ENCODE measurements at regions not wholly inside any gene's neighbourhood (a gene's known extent, or its start where the extent isn't known, plus 50 kb on each side); places are given as distances from the start of the nearest gene placed in this dataset.

DNA sequence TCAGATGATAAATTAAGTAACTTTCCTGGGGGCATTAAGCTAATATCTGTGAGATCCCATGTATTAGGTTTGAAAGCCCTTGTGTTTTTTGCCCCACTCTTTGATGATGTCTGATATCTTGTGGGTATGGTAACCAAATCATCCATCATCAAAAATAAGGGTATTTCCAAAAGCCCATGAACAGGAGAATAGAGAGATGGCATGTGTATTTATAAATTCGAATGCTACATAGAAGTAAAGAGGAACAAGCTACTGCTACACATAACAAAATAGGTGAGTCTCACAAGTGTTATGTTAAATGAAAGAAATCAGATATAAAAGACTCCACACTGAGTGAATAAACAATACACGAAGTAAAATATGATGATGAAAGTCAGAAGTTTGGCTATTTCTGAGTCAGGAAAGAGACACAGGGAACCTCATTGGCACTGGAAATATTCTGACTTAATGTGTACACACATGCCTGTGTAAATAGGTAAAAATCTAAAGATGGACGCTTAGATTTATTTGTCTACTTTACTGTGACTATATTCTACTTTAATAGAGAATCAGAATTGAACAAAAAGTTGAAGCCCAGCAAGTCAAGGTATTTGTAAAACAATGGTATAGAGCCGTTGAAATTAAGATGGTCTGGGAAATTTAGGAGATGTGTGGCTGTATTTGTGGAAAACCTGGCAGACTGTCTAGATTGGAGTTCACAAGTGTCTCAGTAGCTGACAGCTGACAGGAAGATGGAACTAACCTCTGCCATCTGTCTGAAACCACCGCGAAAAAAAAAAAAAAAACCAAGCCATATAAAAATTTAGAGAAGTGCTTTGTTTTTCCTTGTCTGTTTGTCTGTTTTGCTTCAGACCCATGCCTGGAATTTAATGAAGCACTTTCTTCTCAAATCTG lies 111.0 kb upstream of the TGFBR2 start:
- DNase-seq (ENCODE audit: low read depth in 2 of 2), result no peak

DNA sequence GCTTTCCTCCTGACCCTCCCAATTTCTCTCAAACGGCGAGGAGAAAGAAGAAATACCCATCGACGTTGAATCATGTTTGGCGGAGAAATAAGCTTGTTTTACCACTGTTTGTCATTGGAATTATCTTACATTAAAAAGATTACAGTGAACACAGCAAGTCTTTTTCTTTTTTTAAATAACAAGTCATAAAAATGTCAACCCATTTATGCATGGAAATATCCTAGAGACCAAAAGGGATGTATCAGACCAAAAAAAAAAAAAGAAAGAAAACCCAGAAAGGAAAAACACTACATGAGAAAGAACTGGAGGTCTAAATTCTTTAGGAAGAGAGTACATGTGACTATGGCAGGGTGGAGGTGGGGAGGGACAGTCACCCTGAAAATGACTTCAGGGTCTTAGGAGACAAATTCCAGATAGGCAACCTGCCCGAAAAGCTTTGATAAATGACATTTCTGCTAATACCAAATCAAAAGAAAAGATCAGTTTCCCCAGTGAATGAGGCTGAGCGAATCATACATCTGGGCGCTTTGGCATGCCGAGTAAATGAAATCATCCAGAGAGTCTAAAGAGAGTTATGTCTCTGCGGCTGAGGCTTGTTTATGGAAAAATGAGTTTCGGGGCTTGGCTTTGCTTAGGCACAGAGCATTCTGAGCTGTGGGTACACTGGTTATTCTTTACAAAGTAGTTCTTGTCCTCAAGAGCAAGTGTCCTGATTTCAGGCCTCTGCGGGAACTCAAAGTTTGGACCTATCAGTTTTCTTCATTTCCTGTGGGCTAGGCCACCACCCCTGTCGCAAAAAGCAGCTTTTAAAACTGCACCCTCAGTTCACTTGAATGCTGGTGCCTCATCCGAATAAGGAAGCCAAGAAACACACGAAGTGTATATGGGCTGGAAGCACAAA lies 110.1 kb upstream of the TGFBR2 start:
- DNase-seq (ENCODE audit: low read depth in 2 of 2), result no peak

DNA sequence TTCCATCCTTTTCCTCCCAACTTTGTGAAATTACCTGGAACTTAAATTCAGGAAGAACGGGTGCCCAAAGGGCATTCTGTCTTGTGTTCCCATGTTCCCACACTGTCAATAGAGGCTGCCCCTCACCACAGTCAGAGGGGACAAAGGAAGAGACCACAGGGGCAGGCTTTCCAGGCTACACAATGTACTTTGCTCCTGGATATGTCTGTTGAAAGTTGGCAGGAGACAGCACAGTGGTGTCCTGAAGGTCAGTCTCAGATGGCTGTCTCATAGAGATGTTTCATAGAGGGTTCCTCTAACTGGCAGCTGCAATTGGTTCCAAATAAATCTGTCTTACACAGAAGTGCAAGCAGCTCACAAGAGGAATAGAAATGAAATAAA lies 107.8 kb upstream of the TGFBR2 start:
- no peak for DNase-seq (ENCODE audit: low read depth in 2 of 2)

DNA sequence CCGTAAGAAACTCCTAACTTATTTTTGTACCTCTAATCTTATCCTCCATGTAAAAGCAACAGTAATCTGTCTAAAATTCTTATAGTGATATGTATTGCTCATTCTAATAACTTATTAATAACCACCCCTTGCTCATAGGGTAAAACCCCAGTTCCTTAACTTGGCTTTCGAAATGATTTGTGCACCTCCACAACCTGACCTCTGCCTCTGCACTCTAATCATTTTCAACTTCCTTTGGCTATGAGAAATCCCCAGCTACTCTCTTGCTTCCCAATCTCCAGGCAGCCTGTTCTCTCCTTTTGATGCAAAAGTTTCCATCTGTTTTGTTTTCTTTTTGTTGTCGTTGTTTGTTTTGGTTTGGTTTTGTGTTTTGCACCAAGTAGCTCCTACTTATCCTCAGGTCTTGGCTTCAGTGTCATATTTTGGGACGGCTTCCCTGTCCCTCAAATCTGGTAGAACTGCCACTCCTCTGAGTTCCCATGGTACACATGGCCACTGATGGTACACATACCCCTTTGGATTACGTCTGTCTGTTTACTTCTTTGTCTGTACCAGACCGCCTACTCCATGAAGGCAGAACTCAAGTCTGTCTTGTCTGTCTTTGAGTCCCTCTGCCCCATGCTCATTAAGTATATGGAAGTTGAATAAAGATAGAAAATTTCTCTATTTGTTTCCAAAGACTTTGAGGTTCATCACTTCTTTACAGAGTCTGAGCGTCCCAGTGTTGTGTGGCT lies 105.6 kb upstream of the TGFBR2 start:
- no peak for DNase-seq (ENCODE audit: low read depth in 2 of 2)

DNA sequence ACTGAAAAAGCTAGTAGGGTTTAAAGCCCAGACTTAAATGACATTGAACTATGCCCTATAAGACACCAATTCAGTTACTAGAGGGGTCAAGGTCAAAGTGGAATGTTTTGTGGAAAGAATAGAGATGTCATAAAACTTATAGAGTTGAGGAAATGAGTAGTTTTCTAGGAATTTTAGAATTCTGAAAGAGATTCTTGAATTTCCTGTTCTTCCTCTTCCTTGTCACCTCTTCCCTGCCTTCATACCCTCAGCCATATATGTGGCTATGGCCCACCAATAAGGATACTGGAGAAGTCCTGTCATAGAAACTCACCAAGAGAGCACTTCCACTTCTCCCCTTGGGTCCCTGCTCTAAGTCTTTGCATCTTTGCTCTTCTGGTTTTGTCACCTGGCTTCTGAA lies 104.9 kb upstream of the TGFBR2 start:
- DNase-seq (ENCODE audit: low read depth in 2 of 2), result no peak

DNA sequence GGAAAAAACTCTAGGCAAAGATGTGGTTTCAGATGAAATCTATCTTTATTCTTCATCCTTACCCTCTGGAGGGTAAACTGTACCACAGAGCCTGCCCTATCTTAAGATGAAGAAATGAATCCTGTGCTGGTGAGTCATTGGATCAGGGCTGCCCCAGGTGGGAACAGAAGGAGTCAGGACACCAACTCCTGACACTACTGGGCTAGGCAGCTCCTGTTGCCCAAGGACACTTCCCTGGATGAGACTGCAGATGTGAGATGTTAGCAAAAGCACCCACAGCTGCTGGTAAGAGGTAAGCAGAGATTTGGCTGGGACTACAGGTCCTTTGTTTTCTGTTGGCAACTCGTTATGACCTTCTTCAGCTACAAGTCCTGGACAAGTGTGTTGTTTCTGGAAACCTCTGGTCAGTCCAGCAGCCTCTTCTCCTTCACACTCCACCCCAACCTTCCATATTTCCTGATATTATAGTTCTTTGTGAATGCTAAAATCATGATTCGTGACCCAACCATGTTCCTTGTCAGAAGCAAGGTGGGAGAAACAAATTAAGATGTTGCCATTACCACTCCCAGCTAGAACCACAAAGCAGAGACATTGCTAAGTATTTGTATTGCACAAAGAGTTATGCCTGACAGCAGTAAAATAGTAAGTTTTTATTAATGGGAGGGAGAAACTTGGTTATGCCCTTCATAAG lies 104.2 kb upstream of the TGFBR2 start:
- no peak for DNase-seq (ENCODE audit: low read depth in 2 of 2)

DNA sequence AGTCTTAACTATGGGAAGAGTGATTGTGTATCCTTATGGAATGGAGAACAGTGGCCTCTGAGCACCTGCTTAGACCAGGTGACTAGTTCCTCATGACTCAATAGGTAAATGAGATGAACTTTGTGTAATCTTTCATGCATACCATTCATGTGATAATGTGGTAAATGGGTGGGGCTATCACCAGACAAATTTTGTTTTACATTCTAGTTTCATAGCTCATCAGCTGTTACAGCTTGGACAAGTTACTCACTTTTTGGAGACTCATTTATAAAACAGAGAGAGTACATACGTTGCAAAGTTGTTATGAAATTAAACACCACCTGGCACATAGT lies 103.7 kb upstream of the TGFBR2 start:
- no peak for DNase-seq (ENCODE audit: low read depth in 2 of 2)

DNA sequence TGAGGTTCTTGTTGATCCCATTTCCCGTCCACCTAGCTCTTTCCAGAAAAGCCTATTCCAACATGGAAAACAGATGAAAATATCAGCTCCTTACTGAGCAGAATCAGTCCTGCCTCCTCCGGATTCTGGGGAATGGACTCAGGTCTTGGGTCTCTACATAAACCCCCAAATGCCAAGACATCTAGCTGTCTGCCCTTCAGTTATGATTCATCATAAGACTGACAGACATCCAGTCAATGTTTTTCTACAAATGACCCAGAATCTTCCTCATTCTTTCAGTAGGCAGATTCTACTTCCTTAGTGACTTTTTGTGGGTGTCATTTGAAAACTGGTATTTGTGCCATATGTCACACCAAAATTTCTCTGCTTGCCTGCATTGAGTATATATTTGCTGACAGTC lies 103.0 kb upstream of the TGFBR2 start:
- DNase-seq (ENCODE audit: low read depth in 2 of 2), result no peak

DNA sequence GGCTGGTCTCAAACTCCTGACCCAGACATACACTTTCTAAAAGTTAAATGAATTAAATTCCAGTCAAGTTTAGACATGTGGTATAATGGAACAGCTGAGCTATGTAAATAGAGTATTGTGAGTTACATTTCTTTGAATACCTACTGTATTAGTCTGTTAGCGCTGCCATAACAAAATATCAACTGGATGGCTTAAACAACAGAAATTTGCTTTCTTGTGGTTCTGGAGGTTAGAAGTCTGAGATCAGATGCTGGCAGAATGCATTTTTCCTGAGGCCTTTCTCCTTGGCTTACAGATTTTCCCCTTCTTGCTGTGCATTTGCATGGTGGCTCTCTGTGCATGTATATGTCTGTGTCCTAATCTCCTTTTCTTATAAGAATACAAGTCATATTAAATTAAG lies 101.5 kb upstream of the TGFBR2 start:
- no peak for DNase-seq (ENCODE audit: low read depth in 2 of 2)

DNA sequence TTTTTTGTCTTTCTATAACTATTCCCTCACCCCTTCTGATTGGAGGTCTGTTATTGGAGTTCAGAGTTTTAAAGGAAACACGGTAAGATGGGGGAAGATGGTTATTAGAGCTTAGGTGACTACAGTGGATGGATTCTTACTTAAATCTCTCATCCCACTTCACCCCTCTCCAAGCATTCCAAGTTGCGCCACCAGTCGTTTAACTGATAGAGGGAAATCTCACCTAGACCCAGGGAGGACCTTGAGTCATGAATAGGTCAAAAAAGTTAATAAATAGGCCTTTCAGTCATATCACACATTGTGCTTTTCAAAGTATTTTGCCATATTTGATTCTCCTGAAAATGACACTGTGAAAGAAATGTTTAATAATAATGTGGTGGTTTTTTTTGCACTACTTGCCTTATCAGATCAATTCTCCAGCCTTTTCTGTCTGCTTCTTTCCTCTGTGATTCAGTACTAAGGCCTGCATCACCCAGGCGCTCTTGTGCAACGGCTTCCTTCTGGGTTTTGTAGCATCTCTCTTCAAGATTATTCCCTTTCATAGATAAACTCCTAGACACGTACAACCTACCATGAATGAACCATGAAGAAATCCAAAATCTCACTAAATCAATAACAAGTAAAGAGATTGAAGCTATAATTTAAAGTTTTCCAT lies 100.4 kb upstream of the TGFBR2 start:
- no peak for DNase-seq (ENCODE audit: low read depth in 2 of 2)

DNA sequence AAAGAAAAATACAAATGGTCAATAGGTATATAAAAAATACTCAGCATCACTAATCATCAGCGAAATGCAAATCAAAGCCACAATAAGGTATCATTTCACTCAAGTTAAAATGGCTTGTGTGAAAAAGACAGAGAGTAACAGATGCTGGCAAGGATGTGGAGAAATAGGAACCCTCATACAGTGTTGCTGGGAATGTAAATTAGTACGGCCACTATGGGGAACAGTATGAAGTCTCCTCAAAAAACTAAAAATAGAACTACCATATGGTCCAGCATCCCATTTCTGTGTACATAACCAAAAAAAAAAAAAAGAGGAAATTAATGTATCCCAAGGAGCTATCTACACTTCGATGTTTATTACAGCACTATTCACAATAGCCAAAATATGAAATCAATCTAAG lies 98.1 kb upstream of the TGFBR2 start:
- no peak for DNase-seq (ENCODE audit: low read depth in 2 of 2)

DNA sequence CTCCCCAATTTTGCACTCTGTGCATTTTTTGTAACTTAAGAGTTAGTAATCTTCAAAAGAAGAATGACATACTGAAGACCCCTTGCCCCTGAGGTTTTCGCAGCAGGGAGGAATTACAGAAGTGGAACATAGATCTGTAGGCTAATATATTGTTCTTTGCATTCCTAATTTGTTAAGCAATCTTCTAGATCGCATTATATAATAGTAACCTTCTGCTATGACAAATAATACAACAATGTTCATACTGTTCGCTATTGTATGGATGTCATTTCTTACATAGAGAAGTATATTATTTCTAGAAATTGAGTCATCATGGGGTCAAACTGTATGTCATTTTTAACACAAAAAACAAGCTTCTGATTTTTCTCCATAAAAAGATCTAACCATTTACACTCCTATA lies 95.8 kb upstream of the TGFBR2 start:
- DNase-seq (ENCODE audit: low read depth in 2 of 2), result no peak

DNA sequence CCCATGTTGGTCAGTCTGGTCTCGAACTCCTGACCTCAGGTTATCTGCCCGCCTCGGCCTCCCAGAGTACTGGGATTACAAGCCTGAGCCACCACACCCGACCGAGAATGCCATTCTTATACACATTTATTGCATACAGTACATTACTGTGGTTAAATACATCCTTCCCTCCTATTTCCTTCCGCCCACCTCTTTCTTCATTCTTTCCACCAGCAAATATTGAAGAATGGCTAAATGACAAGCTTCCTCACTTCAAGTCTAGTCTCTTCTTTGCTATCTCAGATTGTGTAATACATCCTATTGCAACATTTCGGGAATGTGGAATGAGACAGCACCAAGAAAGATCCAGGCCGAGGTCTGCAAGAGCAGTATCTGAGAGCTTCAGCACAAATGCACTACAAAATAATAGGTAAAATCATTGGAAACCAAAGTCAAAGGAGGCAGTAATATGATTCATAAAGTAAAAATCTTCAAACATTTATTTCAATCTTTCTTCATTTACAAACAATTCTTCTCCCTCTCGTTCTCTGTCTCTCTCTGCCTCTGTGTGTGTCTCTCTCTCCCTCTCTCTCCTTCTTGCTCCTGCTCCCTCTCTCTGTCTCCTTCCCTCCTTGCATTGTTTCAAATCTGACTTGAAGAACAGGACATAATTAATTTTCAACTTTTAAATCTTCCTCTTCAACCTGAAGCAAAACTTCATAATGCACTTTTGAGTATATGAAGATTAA lies 94.7 kb upstream of the TGFBR2 start:
- DNase-seq (ENCODE audit: low read depth in 2 of 2), result no peak

DNA sequence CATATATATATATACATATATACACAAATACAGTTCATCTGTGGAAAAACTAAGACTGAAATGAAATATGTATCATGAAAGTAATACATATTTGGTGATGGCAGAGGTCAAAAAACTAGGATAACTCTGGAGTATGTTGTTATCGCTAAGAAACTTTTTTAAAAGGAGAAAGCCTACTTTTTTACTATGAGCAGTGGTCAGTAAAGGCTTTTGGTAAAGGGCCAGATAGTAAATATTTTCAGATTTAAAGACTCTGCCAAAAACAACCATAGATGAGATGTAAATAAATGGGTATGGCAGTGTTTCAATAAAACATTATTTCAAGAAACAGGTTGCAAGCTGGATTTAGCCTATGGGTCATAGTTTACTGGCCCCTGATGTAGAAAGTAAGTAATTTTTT lies 93.8 kb upstream of the TGFBR2 start:
- no peak for DNase-seq (ENCODE audit: low read depth in 2 of 2)

DNA sequence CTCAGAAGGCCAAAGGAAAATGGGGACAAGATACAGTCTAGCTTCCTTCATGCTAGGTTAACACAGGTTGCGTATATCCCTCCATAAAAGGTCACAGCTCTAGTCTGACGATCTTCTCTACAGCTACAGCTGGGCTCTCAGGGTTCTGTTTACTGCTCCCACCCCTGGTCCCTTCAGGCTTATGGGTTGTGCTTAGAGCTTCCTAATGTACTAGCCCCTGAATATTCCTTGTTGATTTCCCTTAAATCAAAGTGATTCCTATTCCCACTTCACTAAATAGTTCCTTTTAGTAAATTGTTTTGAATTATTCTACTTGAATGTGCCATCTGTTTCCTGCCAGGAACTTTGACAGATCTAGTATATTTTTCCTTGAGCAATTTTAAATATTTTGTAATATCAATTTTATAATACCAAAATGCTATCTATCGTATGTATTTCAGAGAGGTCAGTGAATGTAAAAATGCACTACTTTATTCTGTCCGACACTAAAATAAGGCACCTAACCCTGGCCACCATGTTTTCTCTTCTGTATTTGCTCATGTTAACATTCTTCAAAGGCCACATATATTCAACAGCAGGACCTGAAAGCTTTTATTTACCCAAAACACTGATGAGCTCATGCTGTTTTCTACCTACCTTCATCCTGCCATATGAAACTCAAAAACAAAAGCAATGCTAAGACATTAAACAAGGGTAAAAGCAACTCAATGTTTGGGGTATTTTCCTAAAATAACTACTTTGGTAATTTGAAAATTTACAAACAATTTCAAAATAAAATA lies 92.8 kb upstream of the TGFBR2 start:
- no peak for DNase-seq (ENCODE audit: low read depth in 2 of 2)

DNA sequence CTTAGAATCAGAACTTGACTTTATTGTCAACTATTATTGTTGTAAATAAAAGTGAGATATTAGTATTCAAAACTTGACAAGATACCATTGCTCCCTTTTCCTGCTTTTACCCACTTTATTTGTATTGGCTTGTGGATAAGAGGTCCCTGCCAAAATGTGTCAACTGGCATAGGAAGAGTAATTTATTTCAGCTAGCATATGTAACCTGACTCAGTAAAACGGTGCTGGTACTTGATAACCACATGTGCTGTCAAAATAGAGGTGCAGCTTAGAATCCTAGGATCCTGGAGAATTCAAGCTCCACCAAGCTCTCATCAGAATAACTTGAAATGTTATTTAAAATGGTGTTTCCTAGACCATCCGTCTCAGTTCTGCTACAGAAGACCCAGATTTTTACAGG lies 90.2 kb upstream of the TGFBR2 start:
- DNase-seq (ENCODE audit: low read depth in 2 of 2), result no peak

DNA sequence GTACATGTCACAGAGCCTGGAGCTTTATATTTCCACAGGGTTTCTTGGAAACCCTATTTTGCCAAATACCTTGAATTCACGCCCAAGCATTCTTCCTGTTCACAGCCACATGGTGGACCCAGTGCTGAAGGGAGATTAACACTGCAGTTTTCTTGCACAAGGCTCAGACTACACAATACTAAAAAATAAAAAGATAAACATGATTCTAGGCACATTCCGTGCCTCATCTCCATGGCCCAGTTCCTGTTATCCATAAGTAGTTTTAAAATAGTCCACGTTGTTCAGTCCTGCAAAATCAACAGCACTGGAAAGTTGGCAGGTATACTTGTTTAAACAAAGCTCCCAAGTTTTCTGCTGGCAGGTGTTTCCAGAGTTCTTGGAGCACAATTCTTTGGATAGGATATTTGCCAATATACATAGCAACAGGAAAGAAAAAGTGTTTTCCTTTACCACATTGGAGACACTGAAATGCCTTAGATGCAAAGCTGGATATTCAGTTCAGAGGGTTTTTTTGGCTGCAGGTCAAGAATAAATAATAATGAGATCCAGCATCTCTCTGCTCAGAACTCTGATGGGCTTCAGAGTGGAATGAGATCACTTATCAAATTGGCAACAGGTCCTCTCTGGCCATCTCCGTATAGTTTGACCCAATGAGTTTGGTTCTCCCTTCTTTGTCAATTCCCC lies 88.1 kb upstream of the TGFBR2 start:
- no peak for DNase-seq (ENCODE audit: low read depth in 2 of 2)

DNA sequence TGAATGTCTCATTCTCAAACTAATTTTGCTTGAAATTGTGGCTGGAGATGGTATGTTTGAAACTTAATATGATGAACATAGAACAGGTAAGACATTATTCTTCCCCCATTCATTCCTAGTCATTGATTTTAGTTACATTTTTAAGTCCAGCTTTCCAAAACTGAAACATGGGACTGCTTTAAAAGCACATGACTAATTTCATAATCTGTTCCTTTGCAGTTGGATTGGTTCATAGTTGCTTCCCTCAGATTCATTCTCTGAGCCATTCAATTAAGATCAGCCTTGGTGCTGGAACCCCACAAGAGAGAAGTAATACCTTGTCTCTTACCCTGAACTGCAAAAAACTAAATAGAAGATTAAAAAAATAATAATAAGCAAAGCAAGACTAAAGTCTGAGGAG lies 87.5 kb upstream of the TGFBR2 start:
- DNase-seq (ENCODE audit: low read depth in 2 of 2), result no peak

DNA sequence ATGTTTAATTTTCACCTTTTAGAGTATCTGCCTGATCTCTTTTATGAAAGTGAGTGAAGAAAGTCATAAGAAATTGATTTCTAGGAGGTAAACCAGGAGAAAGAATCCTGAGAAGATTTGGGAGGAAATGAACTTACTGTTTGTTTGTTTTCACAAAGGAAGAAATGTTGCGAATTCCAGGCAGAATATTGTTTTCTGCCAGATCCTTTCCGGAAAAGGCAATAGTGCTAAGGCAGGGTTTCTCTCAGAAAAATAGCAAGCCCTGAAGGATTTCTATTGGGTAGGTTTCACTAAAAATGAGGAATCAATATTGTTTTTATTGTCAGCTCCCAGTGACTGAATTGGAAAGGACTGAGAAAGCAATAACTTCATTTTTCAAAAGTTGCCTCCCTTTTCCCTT lies 85.7 kb upstream of the TGFBR2 start:
- no peak for DNase-seq (ENCODE audit: low read depth in 2 of 2)

Measured in stimulated activated CD4-positive, alpha-beta T cell treated with anti-CD3 and anti-CD28 coated beads, Interleukin-1b, Interleukin-23, amount 100 ng/mL, for 1 hour (primary cell).